ENCODE measurements at regions not wholly inside any gene's neighbourhood (a gene's known extent, or its start where the extent isn't known, plus 50 kb on each side); places are given as distances from the start of the nearest gene placed in this dataset.

DNA sequence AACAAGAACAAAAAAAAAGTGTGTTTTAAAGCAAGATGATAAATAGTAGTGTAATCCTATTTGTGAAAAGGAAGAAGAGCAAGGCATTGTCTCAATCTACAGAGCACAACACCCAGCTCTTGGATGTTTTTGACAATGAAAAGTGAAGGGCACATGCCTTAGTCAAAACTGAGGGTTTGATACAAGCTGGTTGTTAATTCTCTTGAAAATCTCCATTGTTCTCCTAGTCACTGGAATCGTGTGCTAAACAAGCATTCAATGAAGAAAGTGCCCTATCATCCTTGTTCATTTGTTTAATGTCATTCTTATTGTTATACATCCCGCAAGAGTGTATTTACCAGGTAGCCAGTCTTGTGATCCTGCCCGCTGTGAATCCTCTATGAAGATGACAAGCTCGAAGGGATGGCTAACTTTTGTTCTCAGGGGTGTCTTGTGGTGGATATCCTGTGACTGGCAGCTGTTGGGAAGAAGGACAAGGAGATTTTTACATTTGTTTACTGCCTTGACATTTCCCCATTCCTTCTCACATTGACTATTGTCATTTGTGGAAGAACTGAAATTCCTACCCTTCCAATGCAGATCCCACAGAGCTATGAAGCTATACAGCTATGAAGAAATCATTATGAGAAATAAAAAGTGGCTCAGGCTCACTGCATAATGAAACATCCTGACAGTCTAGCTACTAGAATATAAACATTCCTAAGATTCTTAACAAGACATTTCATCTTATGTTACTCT is 175.9 kb downstream of the VGLL3 start:
- no peak overlapping the region for H3K4me3 ChIP-seq
- TF ChIP-seq, protein P1, sequence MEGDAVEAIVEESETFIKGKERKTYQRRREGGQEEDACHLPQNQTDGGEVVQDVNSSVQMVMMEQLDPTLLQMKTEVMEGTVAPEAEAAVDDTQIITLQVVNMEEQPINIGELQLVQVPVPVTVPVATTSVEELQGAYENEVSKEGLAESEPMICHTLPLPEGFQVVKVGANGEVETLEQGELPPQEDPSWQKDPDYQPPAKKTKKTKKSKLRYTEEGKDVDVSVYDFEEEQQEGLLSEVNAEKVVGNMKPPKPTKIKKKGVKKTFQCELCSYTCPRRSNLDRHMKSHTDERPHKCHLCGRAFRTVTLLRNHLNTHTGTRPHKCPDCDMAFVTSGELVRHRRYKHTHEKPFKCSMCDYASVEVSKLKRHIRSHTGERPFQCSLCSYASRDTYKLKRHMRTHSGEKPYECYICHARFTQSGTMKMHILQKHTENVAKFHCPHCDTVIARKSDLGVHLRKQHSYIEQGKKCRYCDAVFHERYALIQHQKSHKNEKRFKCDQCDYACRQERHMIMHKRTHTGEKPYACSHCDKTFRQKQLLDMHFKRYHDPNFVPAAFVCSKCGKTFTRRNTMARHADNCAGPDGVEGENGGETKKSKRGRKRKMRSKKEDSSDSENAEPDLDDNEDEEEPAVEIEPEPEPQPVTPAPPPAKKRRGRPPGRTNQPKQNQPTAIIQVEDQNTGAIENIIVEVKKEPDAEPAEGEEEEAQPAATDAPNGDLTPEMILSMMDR (IDR thresholded peaks at IDR 0.05) = no peak
- TF ChIP-seq POLR2A (IDR thresholded peaks at IDR 0.05) = no peak
- H3K36me3 ChIP-seq = no peaks in the 10 kb centered on the region
- H3K27me3 ChIP-seq = no peaks in the 10 kb centered on the region
- H3K27ac ChIP-seq = no peak overlapping the region
- no peaks in the 10 kb centered on the region for H3K4me1 ChIP-seq
- no peak for DNase-seq
- intact Hi-C loops (cut with DNase I; ENCODE audit: low total_unique reads) = no loop called here
- H3K9me3 ChIP-seq = no peaks in the 10 kb centered on the region

DNA sequence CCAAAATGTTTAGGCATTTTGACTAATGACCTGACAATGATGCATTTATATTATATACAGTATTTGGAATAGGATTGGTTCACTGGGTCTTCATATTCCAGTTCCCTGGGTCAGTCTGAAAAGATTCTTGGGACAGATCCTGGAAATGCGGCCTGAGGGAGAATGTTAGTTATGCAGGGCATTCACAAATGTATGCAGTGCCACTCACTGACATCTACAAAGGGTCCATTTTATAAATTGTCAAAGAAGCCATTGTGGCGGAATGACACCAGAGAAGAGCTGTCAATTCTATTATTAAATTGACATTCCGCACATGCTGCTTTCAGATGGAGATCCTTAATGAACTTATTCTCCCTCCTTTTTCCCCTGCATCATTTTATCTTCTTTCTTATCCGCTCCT is 176.6 kb downstream of the VGLL3 start:
- no peaks in the 10 kb centered on the region for H3K27me3 ChIP-seq
- no peak for DNase-seq
- intact Hi-C loops (cut with DNase I; ENCODE audit: low total_unique reads) = no loop called here

DNA sequence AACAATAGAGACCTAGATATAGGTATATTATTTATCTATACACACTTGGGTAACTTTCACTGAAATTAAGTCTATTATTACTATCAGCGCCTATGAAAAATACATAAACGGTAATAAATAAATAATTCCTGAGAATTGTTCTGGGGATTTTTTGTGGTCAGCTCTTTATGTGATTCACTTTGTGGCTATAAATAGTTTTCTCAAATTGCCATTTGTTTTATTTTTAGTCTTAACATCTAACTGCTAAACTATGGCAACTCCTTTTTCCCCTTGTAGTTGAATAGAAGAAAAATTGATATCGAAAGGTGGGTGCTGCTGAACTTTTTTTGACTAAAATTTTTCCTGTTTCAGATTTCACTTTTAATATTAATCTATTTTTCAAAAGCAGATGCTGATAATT is 189.0 kb downstream of the VGLL3 start:
- Histone ChIP-seq H3K9me3 (no peaks in the 10 kb centered on the region), H3K27me3 (no peaks in the 10 kb centered on the region), H3K36me3 (no peaks in the 10 kb centered on the region), H3K4me3 (no peak overlapping the region), H3K27ac (no peak overlapping the region), H3K4me1 (no peaks in the 10 kb centered on the region)
- DNase-seq = no peak
- intact Hi-C loops (cut with DNase I; ENCODE audit: low total_unique reads) = no loop called here
- TF ChIP-seq POLR2A (IDR thresholded peaks at IDR 0.05) = no peak
- TF ChIP-seq, protein P1 (IDR thresholded peaks at IDR 0.05) = no peak

More for the DNA sequence above, 176.6 kb downstream of the VGLL3 start:
- no peak for TF ChIP-seq POLR2A (IDR thresholded peaks at IDR 0.05)
- TF ChIP-seq, protein P1 (IDR thresholded peaks at IDR 0.05) = no peak
- Histone ChIP-seq H3K27ac (no peak overlapping the region), H3K4me3 (no peak overlapping the region), H3K4me1 (no peaks in the 10 kb centered on the region), H3K9me3 (no peaks in the 10 kb centered on the region), H3K36me3 (no peaks in the 10 kb centered on the region)

DNA sequence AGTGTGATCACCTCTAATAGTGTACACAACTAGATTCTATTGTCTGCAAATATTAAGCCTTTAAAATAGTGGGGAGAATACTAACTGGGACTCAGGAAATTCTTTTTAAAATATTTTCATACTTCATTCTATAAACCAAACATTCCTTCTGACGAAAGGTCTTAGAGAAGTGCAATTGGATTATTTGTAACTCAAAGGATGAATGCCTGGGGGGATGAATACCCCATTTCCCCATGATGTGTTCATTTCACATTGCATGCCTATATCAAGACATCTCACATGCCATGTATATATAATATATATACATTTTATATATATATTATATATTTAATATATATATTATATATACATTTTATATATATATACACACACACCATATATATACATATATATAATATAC is 189.9 kb downstream of the VGLL3 start:
- H3K27me3 ChIP-seq = no peaks in the 10 kb centered on the region
- no peaks in the 10 kb centered on the region for H3K4me1 ChIP-seq
- no peaks in the 10 kb centered on the region for H3K9me3 ChIP-seq
- no peaks in the 10 kb centered on the region for H3K36me3 ChIP-seq
- TF ChIP-seq, protein P1 (IDR thresholded peaks at IDR 0.05) = no peak
- TF ChIP-seq POLR2A (IDR thresholded peaks at IDR 0.05) = no peak
- intact Hi-C loops (cut with DNase I; ENCODE audit: low total_unique reads) = no loop called here
- no peak for DNase-seq
- H3K4me3 ChIP-seq = no peak overlapping the region
- H3K27ac ChIP-seq = no peak overlapping the region

DNA sequence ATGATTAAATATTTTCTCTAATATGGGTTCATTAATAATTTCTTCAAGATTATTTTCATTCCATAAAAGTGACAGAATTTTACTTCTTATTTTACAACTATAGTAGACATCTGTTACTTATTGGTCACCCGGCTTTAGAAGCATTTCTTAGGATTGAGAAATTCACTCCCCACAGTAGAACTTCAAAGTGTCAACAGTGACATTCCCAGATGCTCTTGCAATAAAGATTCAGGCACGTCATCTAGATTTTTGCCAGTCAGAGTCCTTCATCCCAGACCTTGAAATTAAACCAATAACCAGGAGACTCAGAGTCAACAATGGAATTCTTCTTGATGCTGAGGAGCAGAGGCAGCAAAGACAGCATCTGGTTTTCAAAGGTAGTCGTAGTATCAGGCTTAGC is 190.8 kb downstream of the VGLL3 start:
- H3K36me3 ChIP-seq = no peaks in the 10 kb centered on the region
- H3K4me1 ChIP-seq = no peaks in the 10 kb centered on the region
- H3K27me3 ChIP-seq = no peaks in the 10 kb centered on the region
- H3K9me3 ChIP-seq = no peaks in the 10 kb centered on the region
- DNase-seq = no peak
- TF ChIP-seq, protein P1 (IDR thresholded peaks at IDR 0.05) = no peak
- no peak for TF ChIP-seq POLR2A (IDR thresholded peaks at IDR 0.05)
- H3K27ac ChIP-seq = no peak overlapping the region
- intact Hi-C loops (cut with DNase I; ENCODE audit: low total_unique reads) = no loop called here
- H3K4me3 ChIP-seq = no peak overlapping the region

Data from uterus (tissue), 3 donors.